ENCODE measurements at regions not wholly inside any gene's neighbourhood (a gene's known extent, or its start where the extent isn't known, plus 50 kb on each side); places are given as distances from the start of the nearest gene placed in this dataset.

GRCh38 chr10:31604646-31605170 lies 285.7 kb downstream of the ZEB1 start:
- TF ChIP-seq, protein P1, sequence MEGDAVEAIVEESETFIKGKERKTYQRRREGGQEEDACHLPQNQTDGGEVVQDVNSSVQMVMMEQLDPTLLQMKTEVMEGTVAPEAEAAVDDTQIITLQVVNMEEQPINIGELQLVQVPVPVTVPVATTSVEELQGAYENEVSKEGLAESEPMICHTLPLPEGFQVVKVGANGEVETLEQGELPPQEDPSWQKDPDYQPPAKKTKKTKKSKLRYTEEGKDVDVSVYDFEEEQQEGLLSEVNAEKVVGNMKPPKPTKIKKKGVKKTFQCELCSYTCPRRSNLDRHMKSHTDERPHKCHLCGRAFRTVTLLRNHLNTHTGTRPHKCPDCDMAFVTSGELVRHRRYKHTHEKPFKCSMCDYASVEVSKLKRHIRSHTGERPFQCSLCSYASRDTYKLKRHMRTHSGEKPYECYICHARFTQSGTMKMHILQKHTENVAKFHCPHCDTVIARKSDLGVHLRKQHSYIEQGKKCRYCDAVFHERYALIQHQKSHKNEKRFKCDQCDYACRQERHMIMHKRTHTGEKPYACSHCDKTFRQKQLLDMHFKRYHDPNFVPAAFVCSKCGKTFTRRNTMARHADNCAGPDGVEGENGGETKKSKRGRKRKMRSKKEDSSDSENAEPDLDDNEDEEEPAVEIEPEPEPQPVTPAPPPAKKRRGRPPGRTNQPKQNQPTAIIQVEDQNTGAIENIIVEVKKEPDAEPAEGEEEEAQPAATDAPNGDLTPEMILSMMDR (optimal IDR thresholded peaks at IDR 0.05 in 1 of 3, IDR thresholded peaks at IDR 0.05 in 1 of 3, conservative IDR thresholded peaks at IDR 0.05 in 1 of 3; ENCODE audit: extremely low read depth in 1 of 3, insufficient read depth in 2 of 3, low read length in 3 of 3), result no peak
- no peak for TF ChIP-seq EZH2 (IDR thresholded peaks at IDR 0.05; ENCODE audit: low read length)
